ENCODE measurements at regions not wholly inside any gene's neighbourhood (a gene's known extent, or its start where the extent isn't known, plus 50 kb on each side); places are given as distances from the start of the nearest gene placed in this dataset.

DNA sequence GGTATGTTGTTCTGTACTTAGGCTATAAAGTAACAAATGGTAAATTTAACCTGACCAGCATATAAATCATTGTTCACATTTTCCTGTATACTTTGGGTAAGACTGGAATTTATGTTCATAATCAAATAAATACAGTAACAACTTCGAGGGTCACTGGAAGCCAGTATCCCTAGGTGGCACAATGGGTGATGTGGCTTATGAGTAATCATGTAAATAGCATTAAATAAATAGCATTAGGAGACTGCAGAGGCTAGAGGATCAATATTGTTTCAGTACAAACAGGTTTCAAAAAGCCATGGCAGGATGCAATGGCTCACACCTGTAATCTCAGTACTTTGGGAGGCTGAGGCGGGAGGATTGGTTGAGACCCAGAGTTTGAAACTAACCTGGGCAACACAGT, 690.6 kb downstream of the SLC4A3 start:
- Histone ChIP-seq H3K9me3 (ENCODE audit: insufficient read depth, low read depth, low read length) (no peaks in the 10 kb centered on the region), H3K36me3 (ENCODE audit: insufficient read depth, low read length) (no peaks in the 10 kb centered on the region), H3K4me1 (ENCODE audit: insufficient read depth, low read length) (no peaks in the 10 kb centered on the region), H3K9ac (ENCODE audit: low read depth, low read length) (no peak overlapping the region), H3K4me3 (ENCODE audit: low read length) (no peak overlapping the region), H3K27me3 (ENCODE audit: insufficient read depth, low read length) (no peaks in the 10 kb centered on the region), H3K27ac (ENCODE audit: low read depth, low read length) (no peak overlapping the region)
- 100% methylated on average over 1 of the region's 2 CpGs for WGBS

- no peaks in the 10 kb centered on the region for H3K4me1 ChIP-seq (ENCODE audit: insufficient read depth, low read length)
- H3K27ac ChIP-seq (ENCODE audit: low read depth, low read length) = no peak overlapping the region
- no peaks in the 10 kb centered on the region for H3K9me3 ChIP-seq (ENCODE audit: insufficient read depth, low read depth, low read length)
- H3K27me3 ChIP-seq (ENCODE audit: insufficient read depth, low read length) = no peaks in the 10 kb centered on the region
- no peaks in the 10 kb centered on the region for H3K36me3 ChIP-seq (ENCODE audit: insufficient read depth, low read length)
- 67% methylated on average over 1 of the region's 1 CpG for WGBS
- H3K4me3 ChIP-seq (ENCODE audit: low read length) = no peak overlapping the region
- no peak overlapping the region for H3K9ac ChIP-seq (ENCODE audit: low read depth, low read length)
Observed at GRCh38 chr2:220318508-220318907, 691.1 kb downstream of the SLC4A3 start.

DNA sequence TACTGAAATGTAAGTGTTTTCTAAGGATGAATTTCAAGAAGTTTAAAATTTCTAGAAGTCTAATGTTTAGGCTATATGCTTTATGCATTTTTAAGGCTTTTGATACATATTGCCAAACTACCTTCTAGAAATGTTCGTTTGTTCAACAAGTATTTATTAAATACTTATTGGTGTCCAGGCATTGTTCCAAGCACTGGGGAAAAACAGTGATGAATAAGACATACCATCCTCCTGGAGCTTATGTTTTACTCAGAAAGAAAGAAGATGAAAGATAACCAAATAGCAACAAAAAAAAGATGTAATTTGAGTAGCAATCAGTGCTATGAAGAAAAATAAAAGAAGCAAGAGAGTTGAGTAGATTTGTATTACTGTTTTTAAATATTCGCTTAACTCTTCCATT, 692.9 kb downstream of the SLC4A3 start:
- Histone ChIP-seq H3K4me3 (ENCODE audit: low read length) (no peak overlapping the region), H3K36me3 (ENCODE audit: insufficient read depth, low read length) (no peaks in the 10 kb centered on the region), H3K27ac (ENCODE audit: low read depth, low read length) (no peak overlapping the region), H3K9ac (ENCODE audit: low read depth, low read length) (no peak overlapping the region), H3K4me1 (ENCODE audit: insufficient read depth, low read length) (no peaks in the 10 kb centered on the region), H3K9me3 (ENCODE audit: insufficient read depth, low read depth, low read length) (no peaks in the 10 kb centered on the region), H3K27me3 (ENCODE audit: insufficient read depth, low read length) (no peaks in the 10 kb centered on the region)
- WGBS = 100% methylated on average over 1 of the region's 2 CpGs

- 85% methylated on average over 1 of the region's 1 CpG for WGBS
- no peak overlapping the region for H3K9ac ChIP-seq (ENCODE audit: low read depth, low read length)
Observed at GRCh38 chr2:220332886-220333285, 705.5 kb downstream of the SLC4A3 start.

GRCh38 chr2:220334210-220334609, 706.8 kb downstream of the SLC4A3 start:
- Histone ChIP-seq H3K9me3 (ENCODE audit: insufficient read depth, low read depth, low read length) (peaks cover 7% of the 10 kb centered on the region; the same call in 1 of the 2 replicates), H3K4me1 (ENCODE audit: insufficient read depth, low read length) (no peaks in the 10 kb centered on the region), H3K27ac (ENCODE audit: low read depth, low read length) (no peak overlapping the region), H3K27me3 (ENCODE audit: insufficient read depth, low read length) (no peaks in the 10 kb centered on the region), H3K36me3 (ENCODE audit: insufficient read depth, low read length) (no peaks in the 10 kb centered on the region), H3K9ac (ENCODE audit: low read depth, low read length) (no peak overlapping the region), H3K4me3 (ENCODE audit: low read length) (no peak overlapping the region)

More at GRCh38 chr2:220332886-220333285, 705.5 kb downstream of the SLC4A3 start:
- Histone ChIP-seq H3K27me3 (ENCODE audit: insufficient read depth, low read length) (no peaks in the 10 kb centered on the region), H3K4me3 (ENCODE audit: low read length) (no peak overlapping the region), H3K27ac (ENCODE audit: low read depth, low read length) (no peak overlapping the region), H3K4me1 (ENCODE audit: insufficient read depth, low read length) (no peaks in the 10 kb centered on the region), H3K36me3 (ENCODE audit: insufficient read depth, low read length) (no peaks in the 10 kb centered on the region), H3K9me3 (ENCODE audit: insufficient read depth, low read depth, low read length) (peaks cover 7% of the 10 kb centered on the region; the same call in 1 of the 2 replicates)

DNA sequence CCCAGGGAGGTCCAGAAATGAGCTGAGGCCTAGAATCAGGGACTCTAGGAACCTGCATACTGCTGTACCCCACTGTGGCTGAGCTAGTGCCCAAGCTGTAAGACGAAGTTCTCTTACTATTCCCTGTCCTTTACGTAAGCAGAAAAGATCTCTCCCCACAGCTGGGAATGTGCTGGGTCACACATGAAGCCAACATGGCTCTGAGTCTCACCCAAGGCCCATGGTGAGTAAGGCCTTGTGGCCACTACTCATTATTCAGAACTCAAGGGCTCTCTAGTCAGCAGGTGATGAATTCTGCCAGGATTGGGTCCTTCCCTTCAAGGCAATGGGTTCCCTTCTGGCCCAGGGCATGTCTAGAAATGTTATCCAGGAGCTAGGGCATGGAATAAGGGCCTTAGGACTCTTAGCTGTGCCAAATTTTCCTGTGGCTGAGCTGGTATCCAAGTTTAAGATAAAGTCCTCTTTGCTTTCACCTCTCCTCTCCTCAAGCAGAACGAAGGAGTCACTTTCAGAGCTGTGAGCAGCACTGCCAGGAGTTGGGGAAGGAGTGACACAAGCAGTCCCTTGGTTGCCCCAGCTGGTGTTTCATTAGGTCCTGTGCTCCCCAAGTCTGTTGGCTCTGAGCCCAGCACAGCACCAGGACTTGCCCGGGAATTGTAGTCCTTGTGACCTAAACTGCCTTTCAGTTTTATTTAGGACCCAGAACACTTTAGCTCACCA, 707.6 kb downstream of the SLC4A3 start:
- no peak overlapping the region for H3K9ac ChIP-seq (ENCODE audit: low read depth, low read length)
- H3K9me3 ChIP-seq (ENCODE audit: insufficient read depth, low read depth, low read length) = peaks cover 7% of the 10 kb centered on the region; the same call in 1 of the 2 replicates
- no peaks in the 10 kb centered on the region for H3K36me3 ChIP-seq (ENCODE audit: insufficient read depth, low read length)
- 81% methylated on average over 4 of the region's 4 CpGs for WGBS
- no peak overlapping the region for H3K27ac ChIP-seq (ENCODE audit: low read depth, low read length)
- no peaks in the 10 kb centered on the region for H3K27me3 ChIP-seq (ENCODE audit: insufficient read depth, low read length)
- no peaks in the 10 kb centered on the region for H3K4me1 ChIP-seq (ENCODE audit: insufficient read depth, low read length)
- no peak overlapping the region for H3K4me3 ChIP-seq (ENCODE audit: low read length)

- Histone ChIP-seq H3K27me3 (ENCODE audit: insufficient read depth, low read length) (no peaks in the 10 kb centered on the region), H3K27ac (ENCODE audit: low read depth, low read length) (no peak overlapping the region), H3K4me1 (ENCODE audit: insufficient read depth, low read length) (no peaks in the 10 kb centered on the region), H3K36me3 (ENCODE audit: insufficient read depth, low read length) (no peaks in the 10 kb centered on the region), H3K4me3 (ENCODE audit: low read length) (no peak overlapping the region), H3K9ac (ENCODE audit: low read depth, low read length) (no peak overlapping the region), H3K9me3 (ENCODE audit: insufficient read depth, low read depth, low read length) (peaks cover 3% of the 10 kb centered on the region; the same call in 1 of the 2 replicates)
- WGBS = 98% methylated on average over 3 of the region's 4 CpGs
Observed at GRCh38 chr2:220335591-220335915, 708.1 kb downstream of the SLC4A3 start.

DNA sequence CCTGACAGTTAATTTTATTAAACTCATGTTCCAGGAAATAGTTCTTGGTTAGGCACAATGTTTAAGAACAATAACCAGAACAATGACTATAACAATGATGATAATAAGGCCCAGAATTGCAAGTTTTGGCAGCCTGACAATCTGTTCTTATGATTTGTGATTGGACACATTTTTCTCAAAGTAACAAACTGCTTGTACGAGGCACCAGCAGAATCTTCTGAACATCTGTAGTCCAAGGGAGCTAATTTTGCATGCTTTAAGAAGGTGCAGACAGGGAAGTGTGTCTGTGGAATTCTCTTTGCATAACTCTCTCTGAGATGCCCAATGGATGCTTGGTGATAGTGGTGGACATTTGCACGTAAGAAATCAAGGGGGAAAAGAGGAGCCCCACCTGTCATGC, 709.3 kb downstream of the SLC4A3 start:
- Histone ChIP-seq H3K9ac (ENCODE audit: low read depth, low read length) (no peak overlapping the region), H3K27ac (ENCODE audit: low read depth, low read length) (no peak overlapping the region), H3K27me3 (ENCODE audit: insufficient read depth, low read length) (no peaks in the 10 kb centered on the region), H3K4me3 (ENCODE audit: low read length) (no peak overlapping the region), H3K36me3 (ENCODE audit: insufficient read depth, low read length) (no peaks in the 10 kb centered on the region), H3K9me3 (ENCODE audit: insufficient read depth, low read depth, low read length) (no peaks in the 10 kb centered on the region), H3K4me1 (ENCODE audit: insufficient read depth, low read length) (no peaks in the 10 kb centered on the region)
- 100% methylated on average over 2 of the region's 2 CpGs for WGBS

- H3K9me3 ChIP-seq (ENCODE audit: insufficient read depth, low read depth, low read length) = no peaks in the 10 kb centered on the region
- no peaks in the 10 kb centered on the region for H3K36me3 ChIP-seq (ENCODE audit: insufficient read depth, low read length)
- H3K4me1 ChIP-seq (ENCODE audit: insufficient read depth, low read length) = no peaks in the 10 kb centered on the region
- H3K27ac ChIP-seq (ENCODE audit: low read depth, low read length) = no peak overlapping the region
- no peak overlapping the region for H3K9ac ChIP-seq (ENCODE audit: low read depth, low read length)
- 90% methylated on average over 2 of the region's 2 CpGs for WGBS
- no peak overlapping the region for H3K4me3 ChIP-seq (ENCODE audit: low read length)
- H3K27me3 ChIP-seq (ENCODE audit: insufficient read depth, low read length) = no peaks in the 10 kb centered on the region
Observed at GRCh38 chr2:220337611-220338440, 710.4 kb downstream of the SLC4A3 start.

DNA sequence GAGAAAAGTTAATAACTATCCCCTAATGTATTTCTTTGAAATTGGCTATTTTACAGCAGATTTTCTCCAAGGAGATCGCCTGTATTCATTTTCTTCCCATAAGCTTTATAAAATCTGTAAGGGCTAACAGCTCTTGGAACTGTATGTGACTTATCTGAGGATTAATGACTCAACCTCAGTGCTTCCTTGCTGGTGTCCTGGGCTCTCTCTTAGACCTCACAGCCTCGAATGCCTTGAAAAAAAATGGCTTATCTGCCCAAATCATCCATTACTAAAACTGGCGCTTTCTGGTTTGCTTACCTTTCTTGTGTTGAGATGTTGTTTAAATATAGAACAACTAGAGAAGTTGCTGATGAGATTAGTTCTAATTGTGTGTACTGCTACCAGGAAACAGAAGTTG, 713.6 kb downstream of the SLC4A3 start:
- WGBS = 100% methylated on average over 3 of the region's 3 CpGs
- no peaks in the 10 kb centered on the region for H3K4me1 ChIP-seq (ENCODE audit: insufficient read depth, low read length)
- no peak overlapping the region for H3K4me3 ChIP-seq (ENCODE audit: low read length)
- H3K9me3 ChIP-seq (ENCODE audit: insufficient read depth, low read depth, low read length) = no peaks in the 10 kb centered on the region
- no peaks in the 10 kb centered on the region for H3K27me3 ChIP-seq (ENCODE audit: insufficient read depth, low read length)
- no peak overlapping the region for H3K27ac ChIP-seq (ENCODE audit: low read depth, low read length)
- H3K36me3 ChIP-seq (ENCODE audit: insufficient read depth, low read length) = no peaks in the 10 kb centered on the region
- no peak overlapping the region for H3K9ac ChIP-seq (ENCODE audit: low read depth, low read length)

- Histone ChIP-seq H3K9me3 (ENCODE audit: insufficient read depth, low read depth, low read length) (no peaks in the 10 kb centered on the region), H3K27me3 (ENCODE audit: insufficient read depth, low read length) (no peaks in the 10 kb centered on the region), H3K36me3 (ENCODE audit: insufficient read depth, low read length) (no peaks in the 10 kb centered on the region), H3K4me3 (ENCODE audit: low read length) (no peak overlapping the region), H3K9ac (ENCODE audit: low read depth, low read length) (no peak overlapping the region), H3K4me1 (ENCODE audit: insufficient read depth, low read length) (no peaks in the 10 kb centered on the region), H3K27ac (ENCODE audit: low read depth, low read length) (no peak overlapping the region)
- no CpG with 5 or more reads among the region's 1 CpG for WGBS
Observed at GRCh38 chr2:220346919-220347318, 719.5 kb downstream of the SLC4A3 start.
